GM19238 (cell line): ENCODE measurements at regions not wholly inside any gene's neighbourhood (a gene's known extent, or its start where the extent isn't known, plus 50 kb on each side); places are given as distances from the start of the nearest gene placed in this dataset.
"Not testable (repeated sequence)": the region's sequence is repeated elsewhere in the genome, so short reads cannot be mapped to it uniquely, and the experiment has no call there.

Experiments used
- DNase-seq: peaks from one replicate; pipeline ENCODE4 v3.0.0; 2011; ENCODE audit warnings: low spot score; ENCODE audit not compliant: insufficient read length

DNA sequence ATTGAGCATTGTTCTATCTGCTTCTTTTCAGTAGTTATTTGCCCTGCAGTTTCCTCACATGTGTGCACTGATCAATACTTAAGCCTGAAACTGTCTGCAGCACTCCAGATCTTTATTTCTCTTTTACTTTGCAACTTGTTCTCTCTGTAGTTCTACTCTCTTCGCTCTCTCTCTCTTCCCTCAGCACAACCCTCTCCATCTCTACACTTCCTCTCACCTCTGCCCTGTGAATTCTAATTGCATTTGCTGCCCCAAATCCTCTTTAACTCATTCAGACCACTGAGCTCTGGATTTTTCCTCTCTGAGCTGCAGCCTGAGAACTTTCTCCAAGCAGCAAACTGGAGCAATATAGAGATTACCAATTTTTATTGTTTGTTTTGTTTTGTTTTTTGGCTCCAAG, 1035.5 kb downstream of the FSCB start:
- no peak for DNase-seq

DNA sequence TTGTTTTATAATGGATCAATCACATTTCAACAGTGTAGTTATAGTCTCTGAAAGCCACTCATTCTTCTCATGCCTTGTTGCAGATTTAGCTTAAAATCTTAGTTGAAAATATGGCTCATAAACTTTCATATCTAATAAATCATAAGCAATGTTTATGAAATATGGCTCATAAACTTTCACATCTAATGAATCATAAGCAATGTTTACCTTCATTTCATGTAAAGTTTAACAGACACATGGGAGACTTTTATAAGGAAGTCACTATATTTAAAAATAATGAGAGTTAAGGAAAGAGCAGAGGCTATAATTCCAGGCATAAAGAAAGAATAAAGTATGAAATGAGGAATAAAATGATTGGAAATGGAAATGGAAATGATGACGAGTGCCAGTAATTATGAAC, 1042.1 kb downstream of the FSCB start:
- DNase-seq: no peak

- no peak for DNase-seq
Observed at GRCh38 chr14:43449291-43449690, 1057.8 kb downstream of the FSCB start.

DNA sequence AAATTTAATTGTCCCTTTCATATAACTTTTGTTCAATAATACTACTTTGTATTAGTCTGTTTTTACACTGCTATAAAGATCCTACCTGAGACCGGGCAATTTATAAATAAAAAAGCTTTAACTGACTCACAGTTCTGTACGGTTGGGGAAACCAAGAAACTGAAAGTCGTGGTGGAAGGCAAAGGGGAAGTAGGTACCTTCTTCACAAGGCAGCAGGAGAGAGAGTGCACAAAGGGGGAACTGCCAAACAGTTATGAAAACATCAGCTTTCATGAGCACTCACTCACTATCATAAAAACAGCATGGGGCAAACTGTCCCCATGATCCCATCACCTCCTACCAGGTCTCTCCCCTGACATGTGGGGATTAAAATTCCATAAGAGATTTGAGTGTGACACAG, 1069.0 kb downstream of the FSCB start:
- DNase-seq: no peak

- no peak for DNase-seq
Observed at GRCh38 chr14:43418324-43418723, 1088.8 kb downstream of the FSCB start.

DNA sequence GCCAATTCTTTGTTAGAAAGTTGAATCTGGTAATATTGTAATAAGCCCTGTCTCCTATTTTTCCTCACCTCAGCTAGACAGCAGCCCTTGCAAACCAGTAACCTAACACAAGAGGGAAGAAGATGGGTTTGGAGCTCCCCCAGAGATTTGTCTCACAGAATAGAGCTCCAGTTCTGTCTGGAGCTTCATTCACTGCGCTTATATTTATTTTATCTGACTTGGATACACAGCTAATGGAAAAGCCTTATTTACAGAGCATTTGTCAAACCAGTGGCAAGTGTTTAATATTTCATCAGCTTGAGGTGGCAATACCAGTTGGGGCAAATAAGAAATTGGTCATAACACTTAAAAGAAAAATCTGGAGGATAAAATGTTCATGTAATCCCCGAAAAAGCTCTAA, 1094.0 kb downstream of the FSCB start:
- no peak for DNase-seq

- no peak for DNase-seq
Observed at GRCh38 chr14:43411841-43412240, 1095.2 kb downstream of the FSCB start.

DNA sequence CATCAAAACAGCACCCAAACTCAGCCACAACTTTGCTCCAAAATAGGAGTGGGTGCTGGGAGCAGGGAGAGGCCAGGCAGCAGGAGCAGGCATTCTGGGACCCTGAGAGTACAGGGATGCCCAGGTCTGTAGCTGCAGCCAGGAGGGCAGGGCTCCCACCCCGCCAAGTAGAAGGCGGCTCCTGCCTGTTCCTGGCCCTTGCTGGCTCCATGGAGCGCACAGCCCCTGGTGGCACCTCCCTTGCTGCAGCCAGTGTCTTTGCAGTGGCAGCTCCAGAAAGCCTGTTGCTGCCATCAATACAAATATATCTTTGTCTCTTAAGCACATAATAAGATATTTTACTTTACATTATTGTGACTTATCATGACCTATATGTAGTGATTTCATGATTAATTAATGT, 1096.5 kb downstream of the FSCB start:
- no peak for DNase-seq

GRCh38 chr14:43408472-43408871, 1098.6 kb downstream of the FSCB start:
- no peak for DNase-seq

DNA sequence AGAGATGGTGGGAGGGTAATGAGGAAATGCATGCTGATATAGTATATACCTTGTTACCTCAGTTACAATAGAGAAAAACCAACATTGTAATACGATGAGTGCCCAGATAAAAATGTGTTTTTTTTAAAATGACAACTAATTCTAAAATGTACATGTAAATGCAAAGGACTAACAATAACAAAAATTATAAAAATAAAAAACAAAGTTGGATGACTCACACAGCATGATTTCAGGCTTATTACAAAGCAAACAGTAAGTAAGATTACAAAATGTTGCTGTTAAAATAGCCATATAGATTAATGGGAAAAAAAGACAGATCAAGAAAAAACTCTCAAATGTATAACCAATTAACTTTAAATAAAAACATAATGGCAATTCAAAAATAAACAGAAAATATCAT, 1099.4 kb downstream of the FSCB start:
- no peak for DNase-seq

GRCh38 chr14:43406931-43407330, 1100.2 kb downstream of the FSCB start:
- no peak for DNase-seq

- DNase-seq: no peak
Observed at GRCh38 chr14:43399289-43399688, 1107.8 kb downstream of the FSCB start.

DNA sequence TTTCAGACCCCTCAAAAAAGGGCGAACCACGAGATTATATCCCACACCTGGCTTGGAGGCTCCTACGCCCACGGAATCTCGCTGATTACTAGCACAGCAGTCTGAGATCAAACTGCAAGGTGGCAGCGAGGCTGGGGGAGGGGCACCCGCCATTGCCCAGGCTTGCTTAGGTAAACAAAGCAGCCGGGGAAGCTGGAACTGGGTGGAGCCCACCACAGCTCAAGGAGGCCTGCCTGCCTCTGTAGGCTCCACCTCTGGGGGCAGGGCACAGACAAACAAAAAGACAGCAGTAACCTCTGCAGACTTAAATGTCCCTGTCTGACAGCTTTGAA, 1136.6 kb downstream of the FSCB start:
- not testable (repeated sequence) for DNase-seq

DNA sequence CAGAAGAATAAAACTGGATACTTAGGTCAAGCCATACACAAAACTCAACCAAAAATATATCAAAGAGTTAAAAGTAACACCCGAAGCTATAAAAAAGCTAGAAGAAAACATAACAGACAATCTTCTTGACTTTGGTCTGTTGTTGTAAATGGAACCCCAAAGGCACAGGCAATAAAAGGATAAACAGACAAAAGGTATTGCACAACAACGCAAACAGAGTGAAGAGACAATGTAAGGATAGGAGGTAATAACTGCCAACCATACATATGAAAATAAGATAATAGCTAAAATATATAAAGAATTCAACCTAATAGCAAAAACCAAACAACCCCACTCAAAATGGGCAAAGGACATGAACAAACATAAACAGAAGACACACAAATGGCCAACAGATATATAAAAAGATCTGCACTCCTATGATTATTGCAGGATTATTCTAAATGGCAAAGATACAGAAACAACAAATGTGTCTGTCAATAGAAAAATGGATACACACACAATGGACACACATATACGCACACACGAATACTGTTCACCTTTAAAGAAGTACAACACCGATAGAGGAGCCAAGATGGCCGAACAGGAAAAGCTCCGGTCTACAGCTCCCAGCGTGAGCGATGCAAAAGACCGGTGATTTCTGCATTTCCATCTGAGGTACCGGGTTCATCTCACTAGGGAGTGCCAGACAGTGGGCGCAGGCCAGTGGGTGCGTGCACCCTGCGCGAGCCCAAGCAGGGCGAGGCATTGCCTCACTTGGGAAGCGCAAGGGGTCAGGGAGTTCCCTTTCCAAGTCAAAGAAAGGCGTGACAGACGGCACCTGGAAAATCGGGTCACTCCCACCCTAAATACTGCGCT, 1137.1 kb downstream of the FSCB start:
- DNase-seq: no peak

- no peak for DNase-seq
Observed at GRCh38 chr14:43362586-43362985, 1144.5 kb downstream of the FSCB start.

DNA sequence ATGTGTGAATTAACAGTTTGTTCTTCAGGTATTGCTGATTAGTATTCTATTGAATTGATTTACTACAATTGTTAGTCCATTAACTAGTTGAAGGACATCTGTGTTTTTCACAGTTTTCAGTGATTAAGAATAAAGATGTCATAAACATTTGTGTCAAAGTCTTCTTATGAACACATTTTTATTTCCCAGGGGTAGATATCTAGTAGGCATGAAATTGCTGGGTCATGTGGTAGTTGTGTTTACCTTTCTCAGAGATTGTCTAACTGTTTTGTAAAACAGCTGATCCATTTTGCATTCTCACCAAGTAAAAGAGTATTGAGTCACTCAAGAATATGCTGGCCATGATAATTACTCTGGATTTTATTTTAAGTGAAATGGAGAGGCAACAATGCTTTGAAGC, 1145.3 kb downstream of the FSCB start:
- no peak for DNase-seq

DNA sequence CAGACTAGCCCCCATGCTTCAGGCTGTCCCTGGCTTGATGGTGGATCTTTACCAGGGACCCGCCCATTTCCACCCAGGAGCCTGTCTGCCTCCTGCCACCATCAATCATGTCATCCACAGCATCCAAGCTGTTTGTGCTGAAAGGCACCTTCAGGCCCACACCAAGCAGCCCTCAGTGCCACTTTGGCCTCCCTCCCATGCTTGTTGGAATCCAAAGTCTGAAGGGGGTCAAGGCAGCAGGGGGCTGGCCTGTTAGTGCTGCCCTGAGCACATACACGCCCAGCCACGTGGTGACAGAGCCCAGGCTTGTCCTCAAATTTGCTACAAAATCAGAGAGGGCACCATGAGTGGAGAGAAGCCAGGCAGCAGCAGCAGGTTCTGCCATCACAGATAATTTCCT, 1146.8 kb downstream of the FSCB start:
- DNase-seq: no peak

GRCh38 chr14:43359317-43359716, 1147.8 kb downstream of the FSCB start:
- no peak for DNase-seq

GRCh38 chr14:43356979-43357545, 1150.0 kb downstream of the FSCB start:
- no peak for DNase-seq

- no peak for DNase-seq
Observed at GRCh38 chr14:43356382-43356781, 1150.7 kb downstream of the FSCB start.

DNA sequence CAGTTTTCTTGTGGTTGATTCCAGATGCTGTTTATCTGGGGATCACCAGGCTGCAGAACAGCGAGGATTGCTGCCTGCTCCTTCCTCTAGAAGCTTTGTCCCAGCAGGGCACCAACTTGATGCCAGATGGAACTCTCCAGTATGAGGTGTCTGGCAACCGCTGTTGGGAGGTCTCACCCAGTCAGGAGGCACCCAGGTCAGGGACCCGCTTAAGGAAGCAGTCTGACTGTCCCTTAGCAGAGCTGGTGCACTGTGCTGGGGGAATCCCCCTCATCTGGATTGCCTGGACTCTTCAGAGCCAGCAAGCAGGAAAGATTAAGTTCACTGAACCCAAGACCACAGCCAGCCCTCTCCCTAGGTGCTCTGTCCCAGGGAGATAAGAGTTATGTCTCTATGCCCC, 1165.2 kb downstream of the FSCB start:
- DNase-seq: no peak

DNA sequence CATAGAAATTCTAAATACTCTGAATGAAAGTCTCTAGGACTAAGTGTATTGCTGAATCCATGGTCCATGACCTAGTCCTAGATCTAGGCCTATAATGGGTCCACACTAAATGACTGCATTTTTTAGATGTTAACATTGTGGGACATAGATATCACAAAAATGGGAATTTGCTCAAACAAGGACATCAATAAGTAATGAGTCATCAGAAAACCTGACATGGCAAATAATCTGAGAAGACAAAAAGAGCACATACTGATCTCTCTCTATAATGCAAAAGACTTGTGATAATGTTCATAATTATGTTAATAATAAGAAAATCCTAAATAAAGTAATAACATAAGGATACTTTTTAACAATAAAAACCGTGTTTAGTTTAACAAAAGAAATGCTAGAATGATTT, 1168.4 kb downstream of the FSCB start:
- DNase-seq: no peak

- DNase-seq: no peak
Observed at GRCh38 chr14:43336351-43336750, 1170.7 kb downstream of the FSCB start.
